Testis (tissue), 2 donors: ENCODE measurements at regions not wholly inside any gene's neighbourhood (a gene's known extent, or its start where the extent isn't known, plus 50 kb on each side); places are given as distances from the start of the nearest gene placed in this dataset.

Source experiments
- CTCF ChIP-seq, 3 experiments: fragments of 450-650 bp in 2 of 3; fragments of 200-600 bp in 1 of 3; sonication (generic) in 1 of 3; IDR thresholded peaks; one replicate each; pipeline ENCODE4 v1.5.1; 2016 to 2019; ENCODE audit warnings: antibody characterized with exemption in 3 of 3, mild to moderate bottlenecking in 2 of 3, moderate library complexity in 1 of 3
- POLR2A ChIP-seq: fragments of 450-650 bp; IDR thresholded peaks from one replicate; pipeline ENCODE4 v1.6.1; 2017; ENCODE audit warnings: antibody characterized with exemption, mild to moderate bottlenecking, moderate library complexity

GRCh38 chr13:84400706-84401105 is 518.4 kb upstream of the SLITRK1 start:
- TF ChIP-seq CTCF (IDR thresholded peaks at IDR 0.05) (no peak), POLR2A (no peak)
